ENCODE measurements at regions not wholly inside any gene's neighbourhood (a gene's known extent, or its start where the extent isn't known, plus 50 kb on each side); places are given as distances from the start of the nearest gene placed in this dataset.

- TF ChIP-seq JUN (IDR thresholded peaks at IDR 0.05; ENCODE audit: borderline replicate concordance, insufficient read depth, insufficient read length, low read depth): no peak
- no peak for TF ChIP-seq EZH2 (IDR thresholded peaks at IDR 0.05; ENCODE audit: borderline replicate concordance, low read depth, low read length, severe bottlenecking)
- TF ChIP-seq POLR2A (IDR thresholded peaks at IDR 0.05; ENCODE audit: low read depth, low read length): no peak
- TF ChIP-seq CTCF (IDR thresholded peaks at IDR 0.05; ENCODE audit: extremely low read depth in 1 of 2, insufficient read depth in 1 of 2, low read depth in 1 of 2, low read length in 2 of 2): no peak
- no peak for TF ChIP-seq POLR2AphosphoS5 (IDR thresholded peaks at IDR 0.05; ENCODE audit: insufficient read depth, low read depth, low read length)
- no peak for TF ChIP-seq GATA2 (IDR thresholded peaks at IDR 0.05; ENCODE audit: insufficient read depth, insufficient read length, low read depth, low read length)
- TF ChIP-seq FOS (IDR thresholded peaks at IDR 0.05; ENCODE audit: borderline replicate concordance, insufficient read depth, low read length): no peak
- TF ChIP-seq MAX (IDR thresholded peaks at IDR 0.05; ENCODE audit: insufficient read depth, insufficient read length): no peak
- BruUV-seq (replicated peaks): no TSS peak
- ChIA-PET CTCF (no interaction called here), POLR2A (no interaction called here)
- Histone ChIP-seq H3K9me3 (replicated peaks; ENCODE audit: control insufficient read depth, insufficient read depth, low read length) (no peaks in the 10 kb centered on the region), H3K4me2 (ENCODE audit: insufficient read depth, low read length) (no peak overlapping the region), H3K27me3 (ENCODE audit: control insufficient read depth in 2 of 2, insufficient read depth in 2 of 2, low read length in 2 of 2) (no peaks in the 10 kb centered on the region), H3K4me1 (ENCODE audit: control insufficient read depth, extremely low read depth, insufficient read depth, low read length) (no peaks in the 10 kb centered on the region), H3K79me2 (ENCODE audit: control insufficient read depth, insufficient read depth, low read length) (no peaks in the 10 kb centered on the region), H3K9me1 (replicated peaks; ENCODE audit: control insufficient read depth, extremely low read depth, insufficient read depth, low read length) (no peaks in the 10 kb centered on the region), H2AFZ (ENCODE audit: low read depth, low read length) (no peak overlapping the region), H3K36me3 (ENCODE audit: control insufficient read depth in 2 of 2, extremely low read depth in 1 of 2, insufficient read depth in 2 of 2, low read length in 2 of 2) (no peaks in the 10 kb centered on the region), H3K9ac (replicated peaks; ENCODE audit: extremely low read depth, insufficient read depth, low read length) (no peak overlapping the region), H4K20me1 (replicated peaks; ENCODE audit: control insufficient read depth, extremely low read depth, insufficient read depth, low read length) (no peaks in the 10 kb centered on the region), H3K27ac (ENCODE audit: insufficient read depth, low read depth, low read length) (no peak overlapping the region), H3K4me3 (replicated peaks in 1 of 3; ENCODE audit: insufficient read depth in 1 of 3, low read depth in 1 of 3, low read length in 3 of 3) (no peak overlapping the region)
- dilution Hi-C loops (cut with MboI; ENCODE audit: extremely low pct_ligation_motif_present, low sequenced_read_pairs) (no loop called here), intact Hi-C loops (cut with micrococcal nuclease) (no loop called here)
- DNase-seq (ENCODE audit: low read depth, low spot score) (no peak), FAIRE-seq (no peak)
Measured at GRCh38 chr12:4069670-4070010, 196.4 kb upstream of the PARP11 start.

All from endothelial cell of umbilical vein (primary cell).